NCI-H2107 treated with DMSO at 0.1 percent for 48 hours (cell line): ENCODE measurements at regions not wholly inside any gene's neighbourhood (a gene's known extent, or its start where the extent isn't known, plus 50 kb on each side); places are given as distances from the start of the nearest gene placed in this dataset.
"Not testable (repeated sequence)": the region's sequence is repeated elsewhere in the genome, so short reads cannot be mapped to it uniquely, and the experiment has no call there.

Source experiments
- DNase-seq: peaks from one replicate; lab custom pipeline; 2025; ENCODE audit not compliant: unreplicated experiment; lab: John Stamatoyannopoulos, UW

- no peak for DNase-seq
Observed at GRCh38 chr20:40284611-40285010, 404.4 kb downstream of the MAFB start.

GRCh38 chr20:40283689-40284088 lies 405.3 kb downstream of the MAFB start:
- DNase-seq, result no peak

GRCh38 chr20:40282941-40283340 lies 406.1 kb downstream of the MAFB start:
- no peak for DNase-seq

GRCh38 chr20:40282541-40282940 lies 406.5 kb downstream of the MAFB start:
- DNase-seq, result no peak

GRCh38 chr20:40280616-40281015 lies 408.4 kb downstream of the MAFB start:
- no peak for DNase-seq

- DNase-seq, result no peak
Observed at GRCh38 chr20:40279390-40279789, 409.6 kb downstream of the MAFB start.

- DNase-seq, result no peak
Observed at GRCh38 chr20:40278673-40279072, 410.4 kb downstream of the MAFB start.

GRCh38 chr20:40276301-40276700 lies 412.7 kb downstream of the MAFB start:
- DNase-seq, result no peak

GRCh38 chr20:40275738-40276137 lies 413.3 kb downstream of the MAFB start:
- no peak for DNase-seq

- DNase-seq, result no peak
Observed at GRCh38 chr20:40274912-40275533, 414.0 kb downstream of the MAFB start.

- not testable (repeated sequence) for DNase-seq
Observed at GRCh38 chr20:40269274-40269673, 419.8 kb downstream of the MAFB start.

GRCh38 chr20:40268321-40269075 lies 420.5 kb downstream of the MAFB start:
- DNase-seq, result no peak

GRCh38 chr20:40265825-40266533 lies 423.1 kb downstream of the MAFB start:
- no peak for DNase-seq

- no peak for DNase-seq
Observed at GRCh38 chr20:40262219-40262618, 426.8 kb downstream of the MAFB start.

GRCh38 chr20:40258931-40259330 lies 430.1 kb downstream of the MAFB start:
- DNase-seq, result no peak

GRCh38 chr20:40257763-40258162 lies 431.3 kb downstream of the MAFB start:
- DNase-seq, result no peak

- DNase-seq, result no peak
Observed at GRCh38 chr20:40255365-40255764, 433.7 kb downstream of the MAFB start.

- DNase-seq, result no peak
Observed at GRCh38 chr20:40254023-40254772, 434.8 kb downstream of the MAFB start.

GRCh38 chr20:40251284-40251932 lies 437.6 kb downstream of the MAFB start:
- no peak for DNase-seq

GRCh38 chr20:40249805-40250204 lies 439.2 kb downstream of the MAFB start:
- no peak for DNase-seq

- DNase-seq, result no peak
Observed at GRCh38 chr20:40245829-40246228, 443.2 kb downstream of the MAFB start.
